Gastroesophageal sphincter (tissue), 4 donors: ENCODE measurements at regions not wholly inside any gene's neighbourhood (a gene's known extent, or its start where the extent isn't known, plus 50 kb on each side); places are given as distances from the start of the nearest gene placed in this dataset.

Source experiments
- ATAC-seq: fragments of 150-250 bp; one replicate; pipeline ENCODE4 v1.9.1; 2016; ENCODE audit warnings: mild to moderate bottlenecking, moderate library complexity
- H3K27ac ChIP-seq, 4 donors: fragments of 200-600 bp; sonication (generic) in 3 of 4; 1 replicate in 3 of 4; 2 replicates in 1 of 4; pipeline ENCODE4 v1.5.1; 2016 to 2019
- H3K27me3 ChIP-seq: fragments of 200-600 bp; sonication (generic); one replicate; pipeline ENCODE4 v1.5.1; 2019
- H3K36me3 ChIP-seq, 2 donors: fragments of 200-600 bp; sonication (generic); one replicate each; pipeline ENCODE4 v1.5.1; 2019; ENCODE audit warnings: control low read depth in 1 of 2
- H3K4me1 ChIP-seq, 3 donors: fragments of 200-600 bp; sonication (generic); 1 replicate in 2 of 3; 2 replicates in 1 of 3; pipeline ENCODE4 v1.5.1; 2016 to 2019; ENCODE audit warnings: control low read depth in 2 of 3
- H3K4me3 ChIP-seq, 2 donors: fragments of 200-600 bp; sonication (generic); one replicate each; pipeline ENCODE4 v1.5.1; 2019; ENCODE audit warnings: mild to moderate bottlenecking in 1 of 2, moderate library complexity in 1 of 2
- H3K9me3 ChIP-seq, 3 donors: fragments of 200-600 bp; sonication (generic); one replicate each; pipeline ENCODE4 v1.5.1; 2017 to 2019; ENCODE audit warnings: control low read depth in 2 of 3
- CTCF ChIP-seq, 4 experiments: fragments of 200-600 bp in 2 of 4; fragments of 450-650 bp in 2 of 4; sonication (generic) in 1 of 4; IDR thresholded peaks; one replicate each; pipeline ENCODE4 v1.5.1; 2017 to 2019; ENCODE audit warnings: antibody characterized with exemption in 4 of 4, mild to moderate bottlenecking in 2 of 4, moderate library complexity in 2 of 4
- EP300 ChIP-seq: sonication (generic); formaldehyde crosslinking; IDR thresholded peaks from one replicate; pipeline ENCODE4 v1.6.1; 2017; ENCODE audit warnings: antibody characterized with exemption, mild to moderate bottlenecking
- POLR2A ChIP-seq, 2 donors: fragments of 450-650 bp; IDR thresholded peaks; one replicate each; pipeline ENCODE4 v1.6.1; 2017; ENCODE audit warnings: antibody characterized with exemption in 2 of 2, mild to moderate bottlenecking in 2 of 2, moderate library complexity in 1 of 2
- POLR2AphosphoS5 ChIP-seq: sonication (generic); formaldehyde crosslinking; IDR thresholded peaks from one replicate; pipeline ENCODE4 v1.6.1; 2017; ENCODE audit warnings: antibody characterized with exemption
- WGBS, 2 donors: methylation state at CpG; one replicate each; pipeline ENCODE4 v1.1.5; 2018; ENCODE audit warnings: low coverage in 1 of 2; 5-methylcytosine and 5-hydroxymethylcytosine counted together

- Histone ChIP-seq H3K36me3 (no peaks in the 10 kb centered on the region), H3K9me3 (no peaks in the 10 kb centered on the region), H3K27me3 (no peaks in the 10 kb centered on the region), H3K4me3 (no peak overlapping the region), H3K4me1 (peaks cover 0 to 11% (median 0%) of the 10 kb centered on the region in 3 donors), H3K27ac (no peak overlapping the region)
- 63 to 65% methylated on average over 3 of the region's 3 CpGs for WGBS, 2 donors
- TF ChIP-seq CTCF (IDR thresholded peaks at IDR 0.05) (no peak), POLR2A (IDR thresholded peaks at IDR 0.05) (no peak), POLR2AphosphoS5 (no peak), EP300 (no peak)
- no peak for ATAC-seq
Measured at GRCh38 chr2:219916726-219917440, 289.5 kb downstream of the SLC4A3 start.

GRCh38 chr2:219918254-219918653 lies 290.8 kb downstream of the SLC4A3 start:
- TF ChIP-seq POLR2AphosphoS5 (no peak), EP300 (no peak), POLR2A (IDR thresholded peaks at IDR 0.05) (no peak), CTCF (IDR thresholded peaks at IDR 0.05) (no peak)
- 33 to 65% methylated on average over 3 of the region's 3 CpGs for WGBS, 2 donors
- no peak for ATAC-seq

DNA sequence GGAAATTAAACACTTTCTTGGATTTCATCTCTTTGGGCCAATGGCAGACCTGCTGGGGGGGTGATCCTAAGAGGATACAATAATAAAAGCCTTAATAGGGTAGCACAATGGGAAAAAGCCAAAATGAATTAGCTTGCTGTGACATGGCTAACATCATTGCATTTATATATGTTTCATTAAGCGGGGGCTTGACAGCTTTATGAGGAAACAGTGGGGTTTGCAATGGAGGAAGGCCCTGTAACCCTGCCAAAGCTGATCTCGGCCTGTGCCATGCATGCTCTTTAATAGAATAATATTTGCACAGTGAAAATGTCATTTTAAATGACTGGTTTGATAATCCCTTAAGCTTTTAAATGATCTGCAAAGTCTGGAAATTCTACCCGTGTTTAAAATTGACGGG lies 291.5 kb downstream of the SLC4A3 start:
- ATAC-seq: no peak
- Histone ChIP-seq H3K9me3 (no peaks in the 10 kb centered on the region), H3K4me1 (no peaks in the 10 kb centered on the region), H3K36me3 (no peaks in the 10 kb centered on the region), H3K27ac (no peak overlapping the region), H3K27me3 (no peaks in the 10 kb centered on the region), H3K4me3 (no peak overlapping the region)
- TF ChIP-seq POLR2AphosphoS5 (no peak), EP300 (no peak), POLR2A (IDR thresholded peaks at IDR 0.05) (no peak)
- WGBS, 2 donors: 50 to 70% methylated on average over 4 of the region's 4 CpGs

More at GRCh38 chr2:219918254-219918653, 290.8 kb downstream of the SLC4A3 start:
- no peak overlapping the region for H3K4me3 ChIP-seq
- no peak overlapping the region for H3K27ac ChIP-seq
- H3K27me3 ChIP-seq: no peaks in the 10 kb centered on the region
- H3K9me3 ChIP-seq: no peaks in the 10 kb centered on the region
- H3K4me1 ChIP-seq: no peaks in the 10 kb centered on the region
- H3K36me3 ChIP-seq: no peaks in the 10 kb centered on the region

DNA sequence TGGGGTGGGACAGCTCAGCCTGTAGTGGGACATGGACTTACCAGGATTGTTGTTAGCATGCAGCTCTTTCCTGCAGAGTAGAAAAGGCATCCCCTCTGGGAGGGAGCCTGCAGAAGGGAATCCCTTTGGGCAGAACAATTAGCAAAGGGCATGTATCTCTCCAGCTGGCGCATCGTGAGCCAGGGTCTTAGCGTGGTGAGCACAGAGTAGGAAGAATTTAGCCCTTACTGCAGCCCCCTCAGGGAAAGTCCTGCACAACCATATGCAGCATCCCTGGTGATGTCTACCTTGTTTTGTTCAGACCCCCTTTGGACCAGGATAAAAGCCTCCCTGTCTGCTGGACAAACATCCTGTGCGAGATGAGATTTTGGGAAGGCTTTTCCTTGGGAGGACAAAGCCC lies 292.1 kb downstream of the SLC4A3 start:
- TF ChIP-seq POLR2AphosphoS5: no peak
- TF ChIP-seq EP300: no peak
- no peak for TF ChIP-seq POLR2A (IDR thresholded peaks at IDR 0.05)
- no peak for TF ChIP-seq CTCF (IDR thresholded peaks at IDR 0.05)
- Histone ChIP-seq H3K4me3 (no peak overlapping the region), H3K27me3 (no peaks in the 10 kb centered on the region), H3K36me3 (no peaks in the 10 kb centered on the region), H3K4me1 (no peaks in the 10 kb centered on the region), H3K9me3 (no peaks in the 10 kb centered on the region), H3K27ac (no peak overlapping the region)
- ATAC-seq: no peak
- WGBS, 2 donors: no CpG with 5 or more reads among the region's 4 CpGs

DNA sequence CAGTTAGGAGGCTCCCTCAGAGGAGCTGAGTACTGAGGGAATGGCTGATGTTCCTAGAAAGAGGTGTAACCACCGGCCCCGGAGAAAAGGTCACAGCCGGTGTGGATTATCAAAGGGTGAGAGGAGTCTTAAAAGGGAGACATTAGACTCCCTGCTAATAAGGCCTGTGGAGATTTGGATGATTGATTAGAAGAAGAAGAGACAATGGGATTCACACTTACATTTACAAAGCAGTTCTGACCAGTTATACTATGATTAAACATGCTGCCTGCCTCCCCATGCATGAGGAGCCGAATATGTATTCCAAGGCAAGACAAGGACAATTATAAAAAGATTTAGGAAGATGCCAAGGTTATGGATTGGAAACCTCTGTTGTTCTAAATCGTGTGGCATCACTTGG lies 302.4 kb downstream of the SLC4A3 start:
- ATAC-seq: no peak
- Histone ChIP-seq H3K4me3 (no peak overlapping the region), H3K27ac (no peak overlapping the region), H3K36me3 (no peaks in the 10 kb centered on the region), H3K4me1 (no peaks in the 10 kb centered on the region), H3K9me3 (no peaks in the 10 kb centered on the region), H3K27me3 (no peaks in the 10 kb centered on the region)
- WGBS, 2 donors: 51 to 65% methylated on average over 2 to 5 of the region's 5 CpGs
- TF ChIP-seq POLR2A (IDR thresholded peaks at IDR 0.05) (no peak), EP300 (no peak), POLR2AphosphoS5 (no peak)

GRCh38 chr2:219939647-219940046 lies 312.2 kb downstream of the SLC4A3 start:
- ATAC-seq: no peak

More at GRCh38 chr2:219939647-219940046, 312.2 kb downstream of the SLC4A3 start:
- Histone ChIP-seq H3K36me3 (no peaks in the 10 kb centered on the region), H3K27me3 (peaks cover 5% of the 10 kb centered on the region), H3K4me1 (no peaks in the 10 kb centered on the region), H3K4me3 (no peak overlapping the region), H3K27ac (no peak overlapping the region), H3K9me3 (no peaks in the 10 kb centered on the region)
- no peak for TF ChIP-seq POLR2AphosphoS5
- no peak for TF ChIP-seq POLR2A (IDR thresholded peaks at IDR 0.05)
- no peak for TF ChIP-seq EP300
- TF ChIP-seq CTCF (IDR thresholded peaks at IDR 0.05): no peak
- WGBS, 2 donors: 100% methylated on average over 1 of the region's 1 CpG; no CpG with 5 or more reads in 1 of the 2 donors
